ENCODE measurements at regions not wholly inside any gene's neighbourhood (a gene's known extent, or its start where the extent isn't known, plus 50 kb on each side); places are given as distances from the start of the nearest gene placed in this dataset.
"Not testable (repeated sequence)": the region's sequence is repeated elsewhere in the genome, so short reads cannot be mapped to it uniquely, and the experiment has no call there.

- Histone ChIP-seq H3K27ac (ENCODE audit: poor library complexity, severe bottlenecking) (no peak overlapping the region), H3K4me1 (ENCODE audit: insufficient read depth, poor library complexity, severe bottlenecking) (no peaks in the 10 kb centered on the region), H3K27me3 (ENCODE audit: insufficient read depth, poor library complexity, severe bottlenecking) (no peaks in the 10 kb centered on the region), H3K9me3 (ENCODE audit: severe bottlenecking) (no peaks in the 10 kb centered on the region), H3K4me3 (ENCODE audit: severe bottlenecking) (no peak overlapping the region), H3K36me3 (ENCODE audit: low read depth) (no peaks in the 10 kb centered on the region)
- DNase-seq (ENCODE audit: low spot score) (no peak), ATAC-seq (ENCODE audit: low read depth) (no peak)
- TF ChIP-seq CTCF (IDR thresholded peaks at IDR 0.05; ENCODE audit: poor library complexity, severe bottlenecking): no peak
Measured at GRCh38 chr9:38489057-38489456, 64.8 kb upstream of the IGFBPL1 start.

GRCh38 chr9:38488156-38488698 is 64.0 kb upstream of the IGFBPL1 start:
- no peaks in the 10 kb centered on the region for H3K27me3 ChIP-seq (ENCODE audit: insufficient read depth, poor library complexity, severe bottlenecking)
- no peak for DNase-seq (ENCODE audit: low spot score)
- TF ChIP-seq CTCF (IDR thresholded peaks at IDR 0.05; ENCODE audit: poor library complexity, severe bottlenecking): no peak
- peaks cover 6% of the 10 kb centered on the region for H3K4me1 ChIP-seq (ENCODE audit: insufficient read depth, poor library complexity, severe bottlenecking)
- ATAC-seq (ENCODE audit: low read depth): no peak
- no peaks in the 10 kb centered on the region for H3K9me3 ChIP-seq (ENCODE audit: severe bottlenecking)
- H3K27ac ChIP-seq (ENCODE audit: poor library complexity, severe bottlenecking): no peak overlapping the region
- no peaks in the 10 kb centered on the region for H3K36me3 ChIP-seq (ENCODE audit: low read depth)
- no peak overlapping the region for H3K4me3 ChIP-seq (ENCODE audit: severe bottlenecking)

- H3K4me1 ChIP-seq (ENCODE audit: insufficient read depth, poor library complexity, severe bottlenecking): peaks cover 12% of the 10 kb centered on the region
- not testable (repeated sequence) for H3K36me3 ChIP-seq (ENCODE audit: low read depth); H3K9me3 ChIP-seq (ENCODE audit: severe bottlenecking); H3K27me3 ChIP-seq (ENCODE audit: insufficient read depth, poor library complexity, severe bottlenecking); ATAC-seq (ENCODE audit: low read depth); H3K27ac ChIP-seq (ENCODE audit: poor library complexity, severe bottlenecking); H3K4me3 ChIP-seq (ENCODE audit: severe bottlenecking); DNase-seq (ENCODE audit: low spot score)
Measured at GRCh38 chr9:38487418-38488155, 63.3 kb upstream of the IGFBPL1 start.

GRCh38 chr9:38486837-38487236 is 62.6 kb upstream of the IGFBPL1 start:
- TF ChIP-seq CTCF (IDR thresholded peaks at IDR 0.05; ENCODE audit: poor library complexity, severe bottlenecking): no peak
- no peaks in the 10 kb centered on the region for H3K36me3 ChIP-seq (ENCODE audit: low read depth)
- no peak overlapping the region for H3K4me3 ChIP-seq (ENCODE audit: severe bottlenecking)
- DNase-seq (ENCODE audit: low spot score): no peak
- no peaks in the 10 kb centered on the region for H3K9me3 ChIP-seq (ENCODE audit: severe bottlenecking)
- no peak for ATAC-seq (ENCODE audit: low read depth)
- H3K27me3 ChIP-seq (ENCODE audit: insufficient read depth, poor library complexity, severe bottlenecking): no peaks in the 10 kb centered on the region
- H3K27ac ChIP-seq (ENCODE audit: poor library complexity, severe bottlenecking): no peak overlapping the region
- H3K4me1 ChIP-seq (ENCODE audit: insufficient read depth, poor library complexity, severe bottlenecking): peaks cover 15% of the 10 kb centered on the region

GRCh38 chr9:38486056-38486615 is 61.9 kb upstream of the IGFBPL1 start:
- ATAC-seq (ENCODE audit: low read depth): no peak
- Histone ChIP-seq H3K4me3 (ENCODE audit: severe bottlenecking) (no peak overlapping the region), H3K27me3 (ENCODE audit: insufficient read depth, poor library complexity, severe bottlenecking) (no peaks in the 10 kb centered on the region), H3K27ac (ENCODE audit: poor library complexity, severe bottlenecking) (no peak overlapping the region), H3K9me3 (ENCODE audit: severe bottlenecking) (no peaks in the 10 kb centered on the region), H3K36me3 (ENCODE audit: low read depth) (no peaks in the 10 kb centered on the region), H3K4me1 (ENCODE audit: insufficient read depth, poor library complexity, severe bottlenecking) (peaks cover 15% of the 10 kb centered on the region)
- TF ChIP-seq CTCF (IDR thresholded peaks at IDR 0.05; ENCODE audit: poor library complexity, severe bottlenecking): no peak
- DNase-seq (ENCODE audit: low spot score): no peak

GRCh38 chr9:38484076-38484665 is 59.9 kb upstream of the IGFBPL1 start:
- H3K27me3 ChIP-seq (ENCODE audit: insufficient read depth, poor library complexity, severe bottlenecking); H3K9me3 ChIP-seq (ENCODE audit: severe bottlenecking); H3K27ac ChIP-seq (ENCODE audit: poor library complexity, severe bottlenecking); H3K4me3 ChIP-seq (ENCODE audit: severe bottlenecking); DNase-seq (ENCODE audit: low spot score); ATAC-seq (ENCODE audit: low read depth); H3K36me3 ChIP-seq (ENCODE audit: low read depth): not testable (repeated sequence)
- H3K4me1 ChIP-seq (ENCODE audit: insufficient read depth, poor library complexity, severe bottlenecking): peaks cover 15% of the 10 kb centered on the region

Measured in RWPE2 (cell line).